ENCODE measurements at regions not wholly inside any gene's neighbourhood (a gene's known extent, or its start where the extent isn't known, plus 50 kb on each side); places are given as distances from the start of the nearest gene placed in this dataset.

- TF ChIP-seq EZH2 (optimal IDR thresholded peaks at IDR 0.05; ENCODE audit: low read depth, low read length) (no peak), CTCF (IDR thresholded peaks at IDR 0.05; ENCODE audit: low read length) (no peak)
These were observed 191.8 kb upstream of the S100G start for GRCh38 chrX:16458208-16458607.
